IMR-90 (cell line): ENCODE measurements at regions not wholly inside any gene's neighbourhood (a gene's known extent, or its start where the extent isn't known, plus 50 kb on each side); places are given as distances from the start of the nearest gene placed in this dataset.

Source experiments
- BHLHE40 ChIP-seq: fragments of 150-350 bp; IDR thresholded peaks from 2 replicates; pipeline ENCODE4 v1.6.1; 2016; ENCODE audit warnings: mild to moderate bottlenecking, low read depth, low read length
- CEBPB ChIP-seq: IDR thresholded peaks from 2 replicates; pipeline ENCODE4 v1.6.1; 2012; ENCODE audit warnings: low read depth, low read length, improper control_type of control experiment
- CTCF ChIP-seq: conservative IDR thresholded peaks from 2 replicates; pipeline ENCODE4 v1.5.1; 2012; ENCODE audit warnings: mild to moderate bottlenecking, low read depth, low read length, improper control_type of control experiment
- FOS ChIP-seq: fragments of 150-350 bp; IDR thresholded peaks from 2 replicates; pipeline ENCODE4 v1.6.1; 2016; ENCODE audit warnings: low read depth, low read length
- MAZ ChIP-seq: IDR thresholded peaks from 2 replicates; pipeline ENCODE4 v1.6.1; 2012; ENCODE audit warnings: low read depth, mild to moderate bottlenecking, low read length, improper control_type of control experiment, moderate library complexity, borderline replicate concordance
- MXI1 ChIP-seq: IDR thresholded peaks from 2 replicates; pipeline ENCODE4 v1.6.1; 2012; ENCODE audit warnings: low read depth, mild to moderate bottlenecking, low read length, moderate library complexity, borderline replicate concordance
- NFE2L2 ChIP-seq: fragments of 150-350 bp; IDR thresholded peaks from 2 replicates; pipeline ENCODE4 v1.6.1; 2016; ENCODE audit warnings: low read depth, mild to moderate bottlenecking, low read length
- POLR2A ChIP-seq: IDR thresholded peaks from 2 replicates; pipeline ENCODE4 v1.6.1; 2012; ENCODE audit warnings: mild to moderate bottlenecking, low read depth, low read length
- RAD21 ChIP-seq: IDR thresholded peaks from 2 replicates; pipeline ENCODE4 v1.6.1; 2012; ENCODE audit warnings: low read length, improper control_type of control experiment
- RFX5 ChIP-seq: IDR thresholded peaks from 2 replicates; pipeline ENCODE4 v1.8.0; 2012; ENCODE audit warnings: low read depth, mild to moderate bottlenecking, low read length, moderate library complexity
- SMC3 ChIP-seq: fragments of 150-350 bp; IDR thresholded peaks from 2 replicates; pipeline ENCODE4 v1.6.1; 2016; ENCODE audit warnings: low read depth, mild to moderate bottlenecking, antibody characterized with exemption, low read length, moderate library complexity
- USF2 ChIP-seq: fragments of 150-350 bp; IDR thresholded peaks from 2 replicates; pipeline ENCODE4 v1.6.1; 2017; ENCODE audit warnings: mild to moderate bottlenecking, antibody characterized with exemption, low read length, low read depth

DNA sequence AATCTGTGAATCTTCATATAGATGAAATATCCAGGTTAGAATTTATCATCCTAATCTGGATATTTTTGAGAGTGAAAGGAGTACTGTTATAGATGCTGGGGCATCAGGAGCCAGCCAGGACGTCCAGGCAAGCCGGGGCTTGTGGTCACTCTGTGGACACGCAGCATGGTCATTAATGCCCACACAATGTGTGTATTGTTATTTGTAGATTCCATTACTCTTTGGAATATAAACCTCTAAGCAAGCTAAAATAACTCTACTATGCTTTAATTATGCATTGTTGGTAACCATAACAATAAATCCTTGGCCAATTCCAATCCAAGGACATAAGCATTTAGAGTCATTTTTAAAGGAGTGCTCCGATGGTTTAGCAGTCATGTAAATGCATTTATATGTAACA, 137.9 kb downstream of the TM9SF2 start:
- TF ChIP-seq USF2 (no peak), BHLHE40 (no peak), CTCF (no peak), NFE2L2 (no peak), POLR2A (no peak), RAD21 (no peak), CEBPB (no peak), SMC3 (no peak), FOS (no peak), RFX5 (no peak), MAZ (no peak), MXI1 (no peak)
